HG03521 (cell line): ENCODE measurements at regions not wholly inside any gene's neighbourhood (a gene's known extent, or its start where the extent isn't known, plus 50 kb on each side); places are given as distances from the start of the nearest gene placed in this dataset.
"Not testable (repeated sequence)": the region's sequence is repeated elsewhere in the genome, so short reads cannot be mapped to it uniquely, and the experiment has no call there.

Source experiments
- ATAC-seq: cut with Tn5 transposase; IDR thresholded peaks from one replicate; pipeline ENCODE4 v1.9.1; 2021; ENCODE audit warnings: mild to moderate bottlenecking, moderate library complexity; ENCODE audit not compliant: unreplicated experiment

GRCh38 chr12:89874146-89874545, 165.5 kb upstream of the ATP2B1 start:
- no peak for ATAC-seq

DNA sequence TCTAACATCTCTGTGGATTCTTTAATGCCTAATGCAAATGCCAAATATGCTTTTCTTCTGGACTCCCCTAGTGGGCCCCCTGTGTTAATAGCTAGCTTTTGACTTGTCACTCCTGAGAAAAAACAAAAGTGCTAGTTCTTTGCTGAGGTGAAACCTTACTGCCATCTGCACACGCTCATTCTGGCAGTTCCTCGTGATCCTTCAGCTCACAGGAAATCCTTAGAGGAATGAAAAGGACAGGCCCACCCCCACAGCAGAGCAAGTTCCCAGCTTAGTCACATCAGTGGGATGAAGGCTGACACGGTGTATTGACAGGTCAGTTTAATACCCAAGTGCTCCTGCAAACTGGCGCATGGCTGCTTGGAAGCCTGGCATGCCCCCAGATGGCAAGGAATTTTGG, 165.1 kb upstream of the ATP2B1 start:
- no peak for ATAC-seq

DNA sequence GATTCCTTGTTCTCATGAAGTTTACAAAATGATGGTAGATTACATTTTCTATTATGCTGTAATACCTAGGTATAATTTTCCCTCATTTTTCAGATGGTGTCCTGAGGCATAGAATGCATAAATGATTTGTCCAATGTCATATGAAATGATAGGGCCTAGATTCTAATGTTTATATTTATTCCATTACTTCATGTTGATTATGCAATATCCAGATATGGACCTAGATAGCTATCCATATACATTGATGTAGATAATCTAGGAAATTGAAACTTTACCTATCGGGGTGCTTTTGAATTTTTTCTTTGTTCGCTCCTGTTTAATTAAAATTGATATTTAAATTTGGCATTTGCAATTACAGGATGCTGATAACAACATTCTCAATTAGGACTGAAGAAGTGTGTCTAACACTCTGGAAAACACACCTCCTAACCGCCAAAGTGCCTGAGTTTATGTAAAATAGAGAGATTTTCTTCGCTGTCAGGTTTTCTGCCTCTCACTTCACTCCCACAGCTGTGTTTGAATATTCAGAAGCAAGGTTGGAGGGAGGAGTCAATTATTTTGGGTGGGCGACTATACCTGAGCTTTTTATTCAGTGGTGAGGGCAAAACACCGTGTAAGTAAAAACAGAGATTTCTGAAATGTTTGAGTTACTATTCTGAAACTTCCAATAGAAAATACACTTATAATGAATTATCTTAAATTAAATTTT, 164.4 kb upstream of the ATP2B1 start:
- ATAC-seq = no peak

DNA sequence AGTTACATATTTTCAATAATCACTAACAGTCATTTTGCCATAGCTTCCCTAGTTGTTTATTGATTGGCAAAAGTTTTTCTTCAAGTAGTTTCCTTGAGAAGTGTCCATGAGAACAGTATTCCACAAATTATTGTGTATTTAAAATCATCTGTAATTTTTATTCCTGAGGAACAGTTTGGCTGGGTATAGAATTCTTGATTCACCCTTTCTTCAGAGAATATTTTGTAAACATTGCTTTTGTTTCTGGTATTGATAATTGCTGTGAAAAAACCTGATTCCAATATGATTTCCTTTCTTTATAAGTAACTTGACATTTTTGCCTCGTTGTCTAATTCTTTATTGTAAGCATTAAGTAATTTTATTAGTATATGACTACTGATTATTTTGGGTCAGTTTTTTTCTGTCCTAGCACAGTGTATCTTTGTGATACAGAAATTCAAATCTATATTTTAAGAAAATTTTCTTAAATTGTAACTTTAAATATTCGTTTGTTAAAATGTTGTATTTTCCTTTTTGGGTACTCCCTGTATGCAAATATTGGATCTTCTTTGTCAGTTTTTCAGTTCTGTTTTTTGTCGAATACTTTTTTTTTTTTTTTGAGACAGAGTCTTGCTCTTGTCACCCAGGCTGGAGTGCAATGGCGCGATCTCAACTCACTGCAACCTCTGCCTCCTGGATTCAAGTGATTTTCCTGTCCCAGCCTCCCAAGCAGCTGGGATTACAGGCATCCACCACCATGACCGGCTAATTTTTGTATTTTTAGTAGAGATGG, 162.0 kb upstream of the ATP2B1 start:
- no peak for ATAC-seq

DNA sequence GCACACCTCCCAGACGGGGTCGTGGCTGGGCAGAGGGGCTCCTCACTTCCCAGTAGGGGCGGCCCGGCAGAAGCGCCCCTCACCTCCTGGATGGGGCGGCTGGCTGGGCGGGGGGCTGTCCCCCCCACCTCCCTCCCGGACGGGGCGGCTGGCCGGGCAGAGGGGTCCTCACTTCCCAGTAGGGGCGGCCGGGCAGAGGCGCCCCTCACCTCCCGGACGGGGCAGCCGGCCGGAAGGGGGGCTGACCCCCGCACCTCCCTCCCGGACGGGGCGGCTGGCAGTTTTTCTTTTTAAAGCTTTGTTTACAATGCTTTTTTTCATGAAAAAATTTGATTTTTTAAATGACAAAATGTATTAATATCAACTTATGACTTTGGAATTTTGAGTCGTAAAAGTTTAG, 159.0 kb upstream of the ATP2B1 start:
- ATAC-seq = not testable (repeated sequence)

GRCh38 chr12:89864411-89864810, 155.8 kb upstream of the ATP2B1 start:
- no peak for ATAC-seq

DNA sequence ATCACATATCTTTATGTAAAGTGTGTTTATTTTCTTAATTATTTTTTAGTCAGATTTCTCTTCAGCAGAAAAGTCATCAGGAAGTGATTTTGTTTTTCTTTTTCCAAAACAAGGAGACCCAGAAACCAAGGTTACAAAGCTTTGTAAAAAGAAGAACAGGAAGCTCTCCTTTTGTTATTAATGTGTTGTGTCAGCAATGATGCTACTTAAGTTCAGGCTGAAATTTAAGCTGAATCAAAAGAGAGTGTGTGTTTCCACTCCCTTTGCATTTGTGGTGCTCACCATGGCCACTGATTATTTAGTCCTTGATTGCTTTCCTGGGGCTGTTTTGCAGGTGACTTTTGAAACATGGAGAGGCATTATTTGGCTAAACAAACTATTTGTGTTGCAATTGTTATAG, 155.3 kb upstream of the ATP2B1 start:
- peak; percentile 31 for ATAC-seq

- peak; percentile 70 for ATAC-seq
Measured at GRCh38 chr12:89863493-89863938, 154.9 kb upstream of the ATP2B1 start.

DNA sequence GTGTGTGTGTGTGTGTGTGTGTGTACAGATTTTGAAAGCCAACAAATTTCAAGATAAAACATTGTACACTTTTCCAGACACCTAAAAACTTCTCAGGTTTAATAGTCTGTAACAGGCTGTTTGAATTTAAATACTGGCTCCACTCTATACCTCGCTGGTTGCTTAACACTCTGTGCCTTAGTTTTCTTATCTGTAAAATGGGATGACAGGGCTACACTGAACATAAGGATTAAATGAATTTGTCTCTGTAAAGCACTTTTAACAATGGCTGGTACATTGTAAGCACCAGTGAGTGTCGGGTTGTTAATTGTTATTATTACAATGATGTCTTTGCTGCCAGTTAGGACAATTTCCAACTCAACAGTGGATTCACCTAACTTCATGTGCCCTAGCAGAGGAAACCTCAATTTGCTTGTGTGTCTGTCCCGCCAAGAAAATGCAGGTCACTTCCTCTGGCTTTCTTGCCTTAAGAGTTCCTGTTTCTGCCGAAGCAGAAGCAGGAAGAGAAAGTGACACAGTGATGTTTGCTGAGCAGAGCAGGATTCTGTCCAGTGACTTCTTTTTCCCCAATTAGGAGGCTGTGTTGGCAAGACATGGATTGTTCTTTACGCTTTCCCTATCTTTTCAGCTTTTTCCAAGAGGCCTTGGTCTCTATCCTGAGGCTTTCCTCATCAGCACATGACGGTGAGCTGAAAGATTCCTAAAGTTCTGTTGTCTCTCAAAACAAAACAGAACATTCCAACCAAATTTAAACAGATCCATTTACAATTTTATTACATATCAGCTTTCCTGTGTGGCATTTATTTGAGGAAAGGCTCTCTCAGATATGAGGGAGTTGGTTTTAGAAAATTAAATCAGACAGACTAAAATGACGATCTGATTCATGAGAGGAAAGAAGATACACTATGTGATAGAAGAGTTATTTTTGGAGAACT, 154.1 kb upstream of the ATP2B1 start:
- peak; percentile 42 for ATAC-seq

GRCh38 chr12:89861086-89861485, 152.4 kb upstream of the ATP2B1 start:
- no peak for ATAC-seq

- no peak for ATAC-seq
Measured at GRCh38 chr12:89859508-89860220, 151.0 kb upstream of the ATP2B1 start.

DNA sequence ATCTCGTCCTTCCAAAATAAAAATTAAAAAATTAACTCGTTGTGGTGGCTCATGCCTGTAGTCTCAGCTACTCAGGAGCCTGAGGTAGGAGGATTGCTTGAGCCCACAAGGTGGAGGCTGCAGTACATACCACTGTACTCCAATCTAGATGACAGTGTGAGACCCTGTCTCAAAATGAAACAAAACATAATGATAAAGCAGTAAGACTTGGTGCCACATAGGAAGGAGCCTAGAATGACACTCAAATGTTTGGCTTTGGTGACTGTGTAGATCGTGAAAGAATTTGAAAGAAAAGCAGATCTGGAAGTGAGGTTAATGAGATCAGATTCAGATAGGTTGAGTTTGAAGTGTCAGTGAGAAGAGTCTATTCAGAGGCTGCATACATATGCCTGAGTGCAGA, 150.1 kb upstream of the ATP2B1 start:
- ATAC-seq = no peak

GRCh38 chr12:89857652-89858274, 149.1 kb upstream of the ATP2B1 start:
- no peak for ATAC-seq

GRCh38 chr12:89856431-89856830, 147.8 kb upstream of the ATP2B1 start:
- peak; percentile 64 for ATAC-seq

DNA sequence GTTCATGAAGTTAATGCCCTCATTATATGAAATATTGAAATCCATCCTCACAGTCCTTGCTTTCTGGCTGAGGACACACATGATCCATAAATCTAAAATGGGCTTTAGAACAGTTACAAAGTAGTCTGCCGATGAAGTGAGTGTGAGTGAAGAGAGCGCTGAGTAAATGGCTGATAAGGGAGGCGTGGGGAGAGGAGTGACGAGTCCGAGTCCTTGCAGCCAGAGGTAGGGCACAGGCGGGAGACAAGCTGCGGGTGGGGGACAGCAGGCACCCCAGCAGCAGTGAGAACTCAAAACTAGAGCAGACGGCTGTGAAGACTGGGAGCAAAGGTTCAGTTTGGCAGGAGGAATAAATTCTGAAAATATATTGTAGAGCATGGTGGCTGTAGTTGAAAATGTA, 140.1 kb upstream of the ATP2B1 start:
- ATAC-seq = no peak

DNA sequence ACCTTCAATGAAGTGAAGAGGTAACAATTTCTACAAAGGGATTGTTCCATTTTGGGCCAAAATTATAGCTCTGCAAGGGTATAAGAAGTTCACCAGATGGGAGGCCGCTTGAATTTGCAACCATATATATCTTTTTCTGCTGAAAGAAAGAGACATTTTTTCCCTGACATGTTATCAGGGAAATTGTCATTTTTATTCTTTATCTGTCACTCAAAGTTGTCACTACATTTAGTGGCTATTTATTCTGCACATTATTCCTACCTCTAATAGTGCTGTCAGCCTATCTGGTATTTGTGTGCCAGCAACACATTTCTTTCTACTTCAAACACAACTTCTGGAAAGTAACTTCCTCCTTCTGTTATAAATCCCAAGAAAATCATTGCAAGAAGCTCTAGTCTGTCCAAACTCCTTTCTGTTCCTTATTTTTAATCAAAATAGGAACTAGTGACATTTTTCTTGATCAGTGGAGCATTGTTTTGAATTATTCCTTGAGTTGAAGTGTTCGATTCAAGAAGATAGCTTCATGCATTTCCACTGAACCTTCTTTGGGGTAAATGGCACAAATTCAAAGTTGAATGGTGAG, 137.9 kb upstream of the ATP2B1 start:
- ATAC-seq = no peak

- no peak for ATAC-seq
Measured at GRCh38 chr12:89845767-89846166, 137.1 kb upstream of the ATP2B1 start.

DNA sequence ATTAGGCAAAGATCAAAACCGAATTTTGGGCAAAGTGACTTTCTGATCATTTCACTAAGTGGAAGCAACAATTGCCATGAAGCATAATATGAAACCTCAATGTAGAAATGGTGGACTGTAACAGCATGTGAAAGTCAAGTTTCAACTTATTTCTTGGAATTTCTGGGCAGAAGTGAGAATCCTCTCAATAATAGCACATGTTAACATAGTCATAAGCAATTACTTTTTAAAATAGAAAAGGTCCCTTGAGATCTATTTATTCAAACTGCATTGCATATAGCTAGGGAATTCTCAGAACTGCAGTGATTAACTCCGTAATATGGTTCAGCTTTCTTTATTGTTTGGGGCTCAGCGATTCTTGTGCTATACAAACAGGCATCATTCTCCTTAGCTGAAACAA, 136.7 kb upstream of the ATP2B1 start:
- no peak for ATAC-seq

- ATAC-seq = no peak
Measured at GRCh38 chr12:89844539-89844938, 135.9 kb upstream of the ATP2B1 start.
